ENCODE measurements at regions not wholly inside any gene's neighbourhood (a gene's known extent, or its start where the extent isn't known, plus 50 kb on each side); places are given as distances from the start of the nearest gene placed in this dataset.

GRCh38 chr10:47230957-47231356 is 69.0 kb upstream of the GDF10 start:
- no peak overlapping the region for H3K27ac ChIP-seq (ENCODE audit: low read depth in 1 of 2, low read length in 1 of 2)
- no peak for TF ChIP-seq CTCF (IDR thresholded peaks at IDR 0.05; ENCODE audit: control extremely low read depth, extremely low read depth)
- H3K27me3 ChIP-seq (ENCODE audit: control insufficient read depth in 3 of 3, insufficient read depth in 3 of 3, low read length in 2 of 3) = no peaks in the 10 kb centered on the region
- DNase-seq (no peak), ATAC-seq (ENCODE audit: insufficient read depth, low FRiP score) (no peak)
- no peaks in the 10 kb centered on the region for H3K36me3 ChIP-seq (ENCODE audit: control insufficient read depth in 4 of 4, insufficient read depth in 4 of 4, low read length in 4 of 4)
- peaks cover 0 to 12% (median 0%) of the 10 kb centered on the region in 4 donors for H3K9me3 ChIP-seq (ENCODE audit: control insufficient read depth in 4 of 4, insufficient read depth in 3 of 4, low read length in 3 of 4)
- H3K9ac ChIP-seq (ENCODE audit: insufficient read depth in 1 of 2, low read length in 2 of 2) = no peak overlapping the region
- H3K4me3 ChIP-seq = no peak overlapping the region
- peaks cover 0 to 13% (median 0%) of the 10 kb centered on the region in 5 donors for H3K4me1 ChIP-seq (ENCODE audit: control insufficient read depth in 5 of 5, insufficient read depth in 5 of 5, low read length in 5 of 5)

DNA sequence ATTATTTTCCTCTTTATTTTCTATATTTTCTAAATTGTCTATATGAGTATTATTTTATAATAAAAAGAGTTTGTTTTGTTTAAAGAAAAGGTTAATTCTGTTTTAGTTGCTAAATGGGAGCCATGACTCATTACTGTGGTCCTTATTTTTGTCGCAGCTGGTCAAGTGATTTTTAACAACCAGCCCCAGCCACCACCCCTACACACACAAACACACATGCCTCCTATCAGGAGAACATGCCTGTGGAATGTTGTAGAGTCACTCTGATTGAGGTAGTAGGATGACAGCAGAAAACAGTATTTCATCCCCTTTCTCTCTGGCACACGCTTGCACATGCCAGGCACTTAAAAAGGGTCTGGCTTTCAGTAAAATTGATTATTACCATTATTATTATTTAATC is 68.6 kb upstream of the GDF10 start:
- no peak for TF ChIP-seq CTCF (IDR thresholded peaks at IDR 0.05; ENCODE audit: control extremely low read depth, extremely low read depth)
- no peak for DNase-seq
- Histone ChIP-seq H3K4me1 (ENCODE audit: control insufficient read depth in 5 of 5, insufficient read depth in 5 of 5, low read length in 5 of 5) (peaks cover 0 to 13% (median 0%) of the 10 kb centered on the region in 5 donors), H3K9me3 (ENCODE audit: control insufficient read depth in 4 of 4, insufficient read depth in 3 of 4, low read length in 3 of 4) (peaks cover 0 to 9% (median 0%) of the 10 kb centered on the region in 4 donors), H3K36me3 (ENCODE audit: control insufficient read depth in 4 of 4, insufficient read depth in 4 of 4, low read length in 4 of 4) (no peaks in the 10 kb centered on the region), H3K27me3 (ENCODE audit: control insufficient read depth in 3 of 3, insufficient read depth in 3 of 3, low read length in 2 of 3) (no peaks in the 10 kb centered on the region), H3K4me3 (no peak overlapping the region), H3K27ac (ENCODE audit: low read depth in 1 of 2, low read length in 1 of 2) (no peak overlapping the region), H3K9ac (ENCODE audit: insufficient read depth in 1 of 2, low read length in 2 of 2) (no peak overlapping the region)
- ATAC-seq (ENCODE audit: insufficient read depth, low FRiP score) = no peak
- WGBS, 2 donors = 67 to 81% methylated on average over 2 of the region's 2 CpGs

DNA sequence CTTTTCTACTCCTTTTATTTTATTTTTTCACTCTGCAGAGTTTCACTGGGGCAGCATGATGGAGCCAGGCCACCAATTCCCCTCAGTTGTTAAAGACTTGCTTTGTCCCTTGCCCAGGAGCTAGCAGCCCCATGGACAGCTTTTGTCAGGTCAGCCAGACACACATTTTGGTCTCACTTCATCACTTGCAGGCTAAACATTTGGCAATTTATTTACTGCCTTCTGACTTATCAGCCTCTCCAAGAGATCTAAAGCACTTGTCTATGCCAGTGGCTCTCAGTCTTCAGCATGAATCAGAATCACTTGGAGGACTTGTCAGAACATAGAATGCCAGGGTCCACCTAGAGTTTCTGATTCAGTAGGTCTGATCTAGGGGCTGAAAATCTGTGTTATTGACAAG is 66.4 kb upstream of the GDF10 start:
- Histone ChIP-seq H3K27ac (ENCODE audit: low read depth in 1 of 2, low read length in 1 of 2) (no peak overlapping the region), H3K9me3 (ENCODE audit: control insufficient read depth in 4 of 4, insufficient read depth in 3 of 4, low read length in 3 of 4) (peaks cover 0 to 17% (median 0%) of the 10 kb centered on the region in 4 donors), H3K27me3 (ENCODE audit: control insufficient read depth in 3 of 3, insufficient read depth in 3 of 3, low read length in 2 of 3) (no peaks in the 10 kb centered on the region), H3K36me3 (ENCODE audit: control insufficient read depth in 4 of 4, insufficient read depth in 4 of 4, low read length in 4 of 4) (no peaks in the 10 kb centered on the region), H3K4me1 (ENCODE audit: control insufficient read depth in 5 of 5, insufficient read depth in 5 of 5, low read length in 5 of 5) (peaks cover 0 to 13% (median 0%) of the 10 kb centered on the region in 5 donors), H3K4me3 (no peak overlapping the region), H3K9ac (ENCODE audit: insufficient read depth in 1 of 2, low read length in 2 of 2) (no peak overlapping the region)
- ATAC-seq (ENCODE audit: insufficient read depth, low FRiP score) (no peak), DNase-seq (no peak)
- TF ChIP-seq CTCF (IDR thresholded peaks at IDR 0.05; ENCODE audit: control extremely low read depth, extremely low read depth) = no peak

- WGBS, 2 donors = 54 to 80% methylated on average over 1 of the region's 1 CpG
Measured at GRCh38 chr10:47235484-47235883, 64.5 kb upstream of the GDF10 start.

More at GRCh38 chr10:47235484-47235883, 64.5 kb upstream of the GDF10 start:
- Histone ChIP-seq H3K9ac (ENCODE audit: insufficient read depth in 1 of 2, low read length in 2 of 2) (no peak overlapping the region), H3K9me3 (ENCODE audit: control insufficient read depth in 4 of 4, insufficient read depth in 3 of 4, low read length in 3 of 4) (peaks cover 0 to 21% (median 0%) of the 10 kb centered on the region in 4 donors), H3K36me3 (ENCODE audit: control insufficient read depth in 4 of 4, insufficient read depth in 4 of 4, low read length in 4 of 4) (no peaks in the 10 kb centered on the region), H3K4me3 (no peak overlapping the region), H3K4me1 (ENCODE audit: control insufficient read depth in 5 of 5, insufficient read depth in 5 of 5, low read length in 5 of 5) (peaks cover 0 to 8% (median 0%) of the 10 kb centered on the region in 5 donors), H3K27me3 (ENCODE audit: control insufficient read depth in 3 of 3, insufficient read depth in 3 of 3, low read length in 2 of 3) (no peaks in the 10 kb centered on the region), H3K27ac (ENCODE audit: low read depth in 1 of 2, low read length in 1 of 2) (no peak overlapping the region)
- DNase-seq = no peak
- ATAC-seq (ENCODE audit: insufficient read depth, low FRiP score) = no peak
- TF ChIP-seq CTCF (IDR thresholded peaks at IDR 0.05; ENCODE audit: control extremely low read depth, extremely low read depth) = no peak
